H9 (cell line): ENCODE measurements at regions not wholly inside any gene's neighbourhood (a gene's known extent, or its start where the extent isn't known, plus 50 kb on each side); places are given as distances from the start of the nearest gene placed in this dataset.

ENCODE experiments used
- DNase-seq: peaks from one replicate; pipeline ENCODE4 v3.0.0-alpha.2; 2017
- H2AFZ ChIP-seq: one replicate; pipeline ENCODE4 v1.6.1; 2013; ENCODE audit warnings: mild to moderate bottlenecking, low read length, control low read depth, moderate library complexity
- H2AK5ac ChIP-seq: 2 replicates; pipeline ENCODE4 v1.6.1; 2013; ENCODE audit warnings: low read length, control low read depth, mixed read lengths; ENCODE audit not compliant: insufficient read length
- H2BK120ac ChIP-seq: one replicate; pipeline ENCODE4 v1.6.1; 2013; ENCODE audit warnings: low read depth, mild to moderate bottlenecking, low read length, control low read depth, inconsistent platforms; ENCODE audit not compliant: poor library complexity, severe bottlenecking
- H2BK12ac ChIP-seq: 2 replicates; pipeline ENCODE4 v1.6.1; 2013; ENCODE audit warnings: low read length, control low read depth, mixed read lengths, low read depth; ENCODE audit not compliant: insufficient read length
- H2BK15ac ChIP-seq: 2 replicates; pipeline ENCODE4 v1.6.1; 2013; ENCODE audit warnings: low read depth, low read length, control low read depth
- H2BK20ac ChIP-seq: one replicate; pipeline ENCODE4 v1.6.1; 2013; ENCODE audit warnings: low read depth, mild to moderate bottlenecking, low read length, control low read depth, inconsistent platforms; ENCODE audit not compliant: poor library complexity, severe bottlenecking
- H2BK5ac ChIP-seq: 2 replicates; pipeline ENCODE4 v1.6.1; 2013; ENCODE audit warnings: low read length, control low read depth, mixed read lengths; ENCODE audit not compliant: insufficient read length
- H3K14ac ChIP-seq: 2 replicates; pipeline ENCODE4 v1.6.1; 2013; ENCODE audit warnings: low read length, control low read depth; ENCODE audit not compliant: insufficient read depth
- H3K18ac ChIP-seq: 2 replicates; pipeline ENCODE4 v1.6.1; 2013; ENCODE audit warnings: low read depth, mild to moderate bottlenecking, mixed read lengths, low read length, control low read depth; ENCODE audit not compliant: insufficient read length
- H3K23ac ChIP-seq: 2 replicates; pipeline ENCODE4 v1.6.1; 2013; ENCODE audit warnings: low read length, control low read depth, mixed read lengths, low read depth; ENCODE audit not compliant: insufficient read length
- H3K23me2 ChIP-seq: 2 replicates; pipeline ENCODE4 v1.6.1; 2013; ENCODE audit warnings: low read depth, mild to moderate bottlenecking, mixed read lengths, low read length, control low read depth; ENCODE audit not compliant: insufficient read length, poor library complexity, severe bottlenecking
- H3K27ac ChIP-seq: 2 replicates; pipeline ENCODE4 v1.5.1; 2013; ENCODE audit warnings: low read length, control low read depth, mixed read lengths, low read depth; ENCODE audit not compliant: insufficient read length
- H3K27me3 ChIP-seq: 2 replicates; pipeline ENCODE4 v1.6.1; 2013; ENCODE audit warnings: low read length, control low read depth, inconsistent platforms; ENCODE audit not compliant: insufficient read depth
- H3K4ac ChIP-seq: 2 replicates; pipeline ENCODE4 v1.6.1; 2013; ENCODE audit warnings: low read depth, mild to moderate bottlenecking, control low read depth, inconsistent platforms, low read length, moderate library complexity
- H3K4me1 ChIP-seq: 2 replicates; pipeline ENCODE4 v1.6.1; 2013; ENCODE audit warnings: low read length, control low read depth, inconsistent platforms; ENCODE audit not compliant: insufficient read depth
- H3K4me2 ChIP-seq: 2 replicates; pipeline ENCODE4 v1.6.1; 2013; ENCODE audit warnings: low read length, control low read depth, mixed read lengths; ENCODE audit not compliant: insufficient read length, insufficient read depth
- H3K56ac ChIP-seq: 2 replicates; pipeline ENCODE4 v1.6.1; 2013; ENCODE audit warnings: low read depth, mild to moderate bottlenecking, mixed read lengths, low read length, control low read depth; ENCODE audit not compliant: insufficient read length
- H3K79me1 ChIP-seq: 2 replicates; pipeline ENCODE4 v1.6.1; 2013; ENCODE audit warnings: low read depth, mild to moderate bottlenecking, moderate library complexity, low read length, control low read depth, inconsistent platforms; ENCODE audit not compliant: insufficient read depth, poor library complexity, severe bottlenecking
- H3K79me2 ChIP-seq: 2 replicates; pipeline ENCODE4 v1.6.1; 2013; ENCODE audit warnings: low read length, control low read depth, inconsistent platforms; ENCODE audit not compliant: insufficient read depth
- H3K9ac ChIP-seq: 2 replicates; pipeline ENCODE4 v1.6.1; 2013; ENCODE audit warnings: low read length, control low read depth, mixed read lengths; ENCODE audit not compliant: insufficient read length; ENCODE audit errors: extremely low read depth
- H3K9me3 ChIP-seq: one replicate; pipeline ENCODE4 v1.6.1; 2013; ENCODE audit warnings: low read depth, low read length, inconsistent platforms; ENCODE audit not compliant: control insufficient read depth
- H3T11ph ChIP-seq: one replicate; pipeline ENCODE4 v1.6.1; 2013; ENCODE audit warnings: mild to moderate bottlenecking, low read length, control low read depth, inconsistent platforms
- H4K20me1 ChIP-seq: one replicate; pipeline ENCODE4 v1.6.1; 2013; ENCODE audit not compliant: control insufficient read depth, insufficient read length, insufficient read depth
- H4K5ac ChIP-seq: 2 replicates; pipeline ENCODE4 v1.6.1; 2013; ENCODE audit warnings: low read depth, mild to moderate bottlenecking, mixed read lengths, low read length, control low read depth; ENCODE audit not compliant: insufficient read length
- H4K8ac ChIP-seq: replicated peaks from 2 replicates; pipeline ENCODE4 v1.6.1; 2013; ENCODE audit warnings: low read length, control low read depth, mixed read lengths, low read depth; ENCODE audit not compliant: insufficient read length
- H4K91ac ChIP-seq: 2 replicates; pipeline ENCODE4 v1.6.1; 2013; ENCODE audit warnings: low read depth, mild to moderate bottlenecking, moderate library complexity, mixed read lengths, low read length, control low read depth; ENCODE audit not compliant: insufficient read length
- H3K27ac Mint-ChIP-seq, 3 experiments: 2 replicates in 2 of 3; 3 replicates in 1 of 3; pipeline ENCODE4 v1.8.0; 2020 to 2021; ENCODE audit warnings: mixed read lengths in 3 of 3, mild to moderate bottlenecking in 1 of 3, moderate library complexity in 1 of 3
- H3K27me3 Mint-ChIP-seq: 2 replicates; pipeline ENCODE4 v1.8.0; 2021; ENCODE audit warnings: low read depth, mild to moderate bottlenecking, moderate library complexity, mixed read lengths
- H3K36me3 Mint-ChIP-seq, 3 experiments: 2 replicates in 2 of 3; 3 replicates in 1 of 3; pipeline ENCODE4 v1.8.0; 2020 to 2021; ENCODE audit warnings: low read depth in 3 of 3, mixed read lengths in 3 of 3; ENCODE audit not compliant: insufficient read depth in 1 of 3
- H3K4me1 Mint-ChIP-seq, 2 experiments: 2 replicates each; pipeline ENCODE4 v1.8.0; 2020; ENCODE audit warnings: mixed read lengths in 2 of 2
- H3K4me3 Mint-ChIP-seq, 2 experiments: 2 replicates in 1 of 2; 3 replicates in 1 of 2; pipeline ENCODE4 v1.8.0; 2020 to 2021; ENCODE audit warnings: mild to moderate bottlenecking in 2 of 2, mixed read lengths in 2 of 2, moderate library complexity in 1 of 2
- H3K9me3 Mint-ChIP-seq, 2 experiments: 2 replicates in 1 of 2; 3 replicates in 1 of 2; pipeline ENCODE4 v1.8.0; 2020; ENCODE audit warnings: mild to moderate bottlenecking in 2 of 2, mixed read lengths in 2 of 2, moderate library complexity in 1 of 2
- CTCF ChIP-seq: fragments of 200-600 bp; sonication (generic); conservative IDR thresholded peaks from 3 replicates; pipeline ENCODE4 v1.8.0; 2021; ENCODE audit warnings: antibody characterized with exemption, mild to moderate bottlenecking
- whole genome bisulfite sequencing: extraction: QIAGEN DNeasy Blood & Tissue Kit; methylation state at CpG from one replicate; pipeline ENCODE4 v1.1.7; 2013; ENCODE audit warnings: missing lambda C conversion rate, low lambda C conversion rate, mixed read lengths; ENCODE audit not compliant: insufficient read length; ENCODE audit errors: extremely low coverage; 5-methylcytosine and 5-hydroxymethylcytosine counted together

- no peak overlapping the region for H2BK5ac ChIP-seq
These were observed 237.5 kb upstream of the PRSS1 start for GRCh38 chr7:142511801-142512200.

More at GRCh38 chr7:142511801-142512200, 237.5 kb upstream of the PRSS1 start:
- no peaks in the 10 kb centered on the region for H4K20me1 ChIP-seq
- H3K14ac ChIP-seq, result no peak overlapping the region
- H2BK15ac ChIP-seq, result no peak overlapping the region
- H3K9me3 ChIP-seq, result no peaks in the 10 kb centered on the region
- H2BK12ac ChIP-seq, result no peak overlapping the region
- no peak overlapping the region for H3T11ph ChIP-seq
- no peaks in the 10 kb centered on the region for H3K79me1 ChIP-seq
- Mint-ChIP-seq H3K27ac (no peak overlapping the region), H3K9me3 (no peaks in the 10 kb centered on the region), H3K4me3 (no peak overlapping the region), H3K4me1 (peaks cover 8% of the 10 kb centered on the region in 2 experiments; a peak in 3 of 4 replicates), H3K27me3 (peaks cover 3% of the 10 kb centered on the region), H3K36me3 (no peaks in the 10 kb centered on the region)
- no peak overlapping the region for H3K4me2 ChIP-seq
- no peak overlapping the region for H3K4ac ChIP-seq
- no peak overlapping the region for H4K8ac ChIP-seq
- H3K9ac ChIP-seq, result no peak overlapping the region
- no peak for TF ChIP-seq CTCF
- no peak overlapping the region for H4K5ac ChIP-seq
- no peaks in the 10 kb centered on the region for H3K27me3 ChIP-seq
- H3K18ac ChIP-seq, result no peak overlapping the region
- no peaks in the 10 kb centered on the region for H3K23me2 ChIP-seq
- H3K23ac ChIP-seq, result no peak overlapping the region
- no peaks in the 10 kb centered on the region for H3K4me1 ChIP-seq
- no peak overlapping the region for H2AK5ac ChIP-seq
- DNase-seq, result no peak
- no peak overlapping the region for H4K91ac ChIP-seq
- no CpG with 5 or more reads among the region's 7 CpGs for WGBS
- no peaks in the 10 kb centered on the region for H3K79me2 ChIP-seq
- H3K56ac ChIP-seq, result no peak overlapping the region
- no peak overlapping the region for H3K27ac ChIP-seq
- no peak overlapping the region for H2BK120ac ChIP-seq
- H2BK20ac ChIP-seq, result no peak overlapping the region
- H2AFZ ChIP-seq, result no peak overlapping the region
